A549 (cell line): ENCODE measurements at regions not wholly inside any gene's neighbourhood (a gene's known extent, or its start where the extent isn't known, plus 50 kb on each side); places are given as distances from the start of the nearest gene placed in this dataset.

ENCODE experiments used
- ATAC-seq, 2 experiments: fragments of 200-7000 bp in 1 of 2; fragments of >200 bp in 1 of 2; cut with Nextera tagmentation in 1 of 2; cut with Tn5 transposase in 1 of 2; 3 replicates each; pipeline versions ENCODE4 v1.8.0 to v1.9.1; 2018 to 2020; ENCODE audit warnings: mild to moderate bottlenecking in 1 of 2, moderate library complexity in 1 of 2
- CTCF ChIA-PET: fragments of 300-600 bp; sonication (Branson Sonifier 250); formaldehyde crosslinking; extraction: SDS; loops from one replicate; lab custom pipeline; 2021; ENCODE audit warnings: antibody characterized with exemption, inconsistent platforms; lab: Yijun Ruan, JAX
- POLR2A ChIA-PET: fragments of 350-600 bp; formaldehyde crosslinking; extraction: SDS; loops from one replicate; lab custom pipeline; 2021; ENCODE audit warnings: antibody characterized with exemption, inconsistent platforms; lab: Yijun Ruan, JAX
- DNase-seq, 2 experiments: peaks; one replicate each; pipeline versions ENCODE4 v3.0.0 to v3.0.0-alpha.2; 2011 to 2016; ENCODE audit warnings: low read depth in 1 of 2, low spot score in 1 of 2
- FAIRE-seq: peaks from 2 replicates; lab custom pipeline; 2011; peaks lifted over from hg19 to GRCh38; lab: Jason Lieb, UNC
- H3K27ac ChIP-seq, 2 experiments: fragments of >200 bp; sonication (Bioruptor Twin); formaldehyde crosslinking; 3 replicates each; pipeline ENCODE4 v1.5.1; 2016 to 2017
- H3K4me1 ChIP-seq: fragments of >200 bp; sonication (Bioruptor Twin); formaldehyde crosslinking; 3 replicates; pipeline ENCODE4 v1.6.1; 2016
- H3K4me2 ChIP-seq: fragments of >200 bp; sonication (Bioruptor Twin); formaldehyde crosslinking; 3 replicates; pipeline ENCODE4 v1.6.1; 2016
- H3K4me3 ChIP-seq: fragments of >200 bp; sonication (Bioruptor Twin); formaldehyde crosslinking; 3 replicates; pipeline ENCODE4 v1.5.1; 2016
- H3K9me3 ChIP-seq: fragments of >200 bp; sonication (Bioruptor Twin); formaldehyde crosslinking; 3 replicates; pipeline ENCODE4 v1.6.1; 2016
- BHLHE40 ChIP-seq: IDR thresholded peaks from 2 replicates; pipeline ENCODE4 v1.6.1; 2012; ENCODE audit warnings: low read depth, low read length, inconsistent platforms
- EHMT2 ChIP-seq: fragments of 200-600 bp; sonication (generic); IDR thresholded peaks from 2 replicates; pipeline ENCODE4 v1.6.1; 2016; ENCODE audit warnings: antibody characterized with exemption, low read depth, mild to moderate bottlenecking, moderate library complexity
- EP300 ChIP-seq, 2 experiments: fragments of >200 bp; sonication (Bioruptor Twin); formaldehyde crosslinking; IDR thresholded peaks; 2 replicates in 1 of 2; 3 replicates in 1 of 2; pipeline ENCODE4 v1.6.1; 2016 to 2017
- ESRRA ChIP-seq: fragments of 150-350 bp; IDR thresholded peaks from 2 replicates; pipeline ENCODE4 v1.6.1; 2014; ENCODE audit warnings: mild to moderate bottlenecking, low read length, borderline replicate concordance
- FOXS1 ChIP-seq: fragments of 250-450 bp; sonication (Bioruptor Pico); IDR thresholded peaks from 2 replicates; pipeline ENCODE4 v1.5.0; 2020; ENCODE audit warnings: mild to moderate bottlenecking, moderate library complexity
- HEYL ChIP-seq: fragments of 250-450 bp; sonication (Bioruptor Pico); IDR thresholded peaks from 2 replicates; pipeline ENCODE4 v1.8.0; 2021; ENCODE audit warnings: mild to moderate bottlenecking, moderate library complexity
- HOXB5 ChIP-seq: fragments of 250-450 bp; sonication (Bioruptor Pico); IDR thresholded peaks from 2 replicates; pipeline ENCODE4 v1.5.0; 2020; ENCODE audit warnings: mild to moderate bottlenecking, moderate library complexity
- JUNB ChIP-seq: fragments of >200 bp; sonication (Bioruptor Twin); formaldehyde crosslinking; IDR thresholded peaks from 2 replicates; pipeline ENCODE4 v1.6.1; 2016
- MAFK ChIP-seq: fragments of 450-650 bp; IDR thresholded peaks from 2 replicates; pipeline ENCODE4 v1.6.1; 2014; ENCODE audit not compliant: partially characterized antibody
- MYC ChIP-seq: IDR thresholded peaks from 2 replicates; pipeline ENCODE4 v1.6.1; 2012; ENCODE audit warnings: mild to moderate bottlenecking, inconsistent platforms, low read length, improper control_type of control experiment, borderline replicate concordance
- NPAS2 ChIP-seq: fragments of 250-450 bp; sonication (Bioruptor Pico); IDR thresholded peaks from 2 replicates; pipeline ENCODE4 v1.8.0; 2022; ENCODE audit warnings: mild to moderate bottlenecking, moderate library complexity, borderline replicate concordance
- NR3C1 ChIP-seq: fragments of >200 bp; sonication (Bioruptor Twin); formaldehyde crosslinking; IDR thresholded peaks from 3 replicates; pipeline ENCODE4 v1.6.1; 2017
- RAD21 ChIP-seq, 2 experiments: fragments of >200 bp in 1 of 2; sonication (Bioruptor Twin) in 1 of 2; formaldehyde crosslinking in 1 of 2; IDR thresholded peaks in 1 of 2; conservative IDR thresholded peaks in 1 of 2; 2 replicates in 1 of 2; 3 replicates in 1 of 2; pipeline ENCODE4 v1.6.1; 2012 to 2018; ENCODE audit warnings: inconsistent platforms in 1 of 2
- RNF2 ChIP-seq: fragments of 200-600 bp; sonication (generic); IDR thresholded peaks from 2 replicates; pipeline ENCODE4 v1.6.1; 2016; ENCODE audit warnings: low read depth, mild to moderate bottlenecking, antibody characterized with exemption, moderate library complexity, borderline replicate concordance
- TFCP2L1 ChIP-seq: fragments of 250-450 bp; sonication (Bioruptor Pico); IDR thresholded peaks from 2 replicates; pipeline ENCODE4 v1.5.0; 2021; ENCODE audit warnings: mild to moderate bottlenecking
- ZC3H11A ChIP-seq: fragments of 450-650 bp; IDR thresholded peaks from 2 replicates; pipeline ENCODE4 v1.6.1; 2014; ENCODE audit warnings: antibody characterized with exemption, mild to moderate bottlenecking
- WGBS: methylation state at CpG from one replicate; pipeline ENCODE4 v1.1.6; 2017; ENCODE audit errors: missing lambda C conversion rate; 5-methylcytosine and 5-hydroxymethylcytosine counted together
- TF ChIP-seq, protein P1 (sequence below): IDR thresholded peaks from 2 replicates; pipeline ENCODE4 v1.6.1; 2012
- TF ChIP-seq, protein P2 (sequence below): fragments of 250-450 bp; sonication (Bioruptor Pico); IDR thresholded peaks from 2 replicates; pipeline ENCODE4 v1.5.0; 2021; ENCODE audit warnings: mild to moderate bottlenecking, moderate library complexity, borderline replicate concordance
- TF ChIP-seq, protein P3 (sequence below): fragments of >200 bp; sonication (Bioruptor Twin); formaldehyde crosslinking; IDR thresholded peaks from 3 replicates; pipeline ENCODE4 v1.6.1; 2016
- TF ChIP-seq, protein P4 (sequence below): IDR thresholded peaks from 2 replicates; pipeline ENCODE4 v1.6.1; 2012; ENCODE audit warnings: low read depth, borderline replicate concordance
- TF ChIP-seq, protein P5 (sequence below): fragments of >200 bp; sonication (Bioruptor Twin); formaldehyde crosslinking; IDR thresholded peaks from 3 replicates; pipeline ENCODE4 v1.5.1; 2016

DNA sequence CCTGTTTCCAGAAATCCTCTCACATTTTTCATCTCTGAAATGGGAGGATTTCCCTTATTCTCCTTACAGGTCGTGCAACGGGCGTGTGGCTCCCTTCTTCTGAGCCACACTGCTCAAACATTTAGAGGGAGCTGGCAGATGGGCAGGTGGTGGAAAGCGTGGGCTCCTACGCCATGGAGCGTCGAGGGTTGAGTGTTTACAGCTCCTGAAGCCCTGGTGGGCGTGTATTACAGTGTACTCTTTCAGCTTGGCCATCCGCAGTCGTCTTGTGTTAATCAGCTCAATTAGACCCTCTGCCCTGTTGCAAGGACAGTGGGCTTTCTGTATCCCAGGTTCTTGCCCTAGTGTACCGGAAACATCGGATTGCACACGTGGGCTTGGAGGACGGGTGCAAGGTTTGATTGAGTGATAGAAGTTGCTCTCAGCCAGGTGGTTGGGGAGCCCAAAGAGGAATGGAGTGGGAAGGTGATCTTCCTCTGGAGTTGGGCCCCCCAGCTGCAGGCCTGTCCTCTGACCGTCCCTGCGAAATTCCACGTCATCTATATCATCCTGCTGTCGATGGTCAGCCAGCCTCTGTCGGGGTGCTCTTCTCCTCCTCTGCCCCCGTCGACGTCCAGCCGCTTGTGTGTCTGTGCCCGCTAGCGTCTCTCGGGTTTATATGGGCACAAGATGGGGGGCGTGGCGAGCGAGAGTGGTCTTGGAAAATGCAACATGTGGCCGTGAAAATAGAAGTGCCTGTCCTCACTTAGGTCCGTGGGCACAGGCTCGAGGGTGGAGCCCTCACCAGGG lies 120.3 kb upstream of the DSEL start:
- TF ChIP-seq EHMT2, result no peak
- TF ChIP-seq, protein P1, sequence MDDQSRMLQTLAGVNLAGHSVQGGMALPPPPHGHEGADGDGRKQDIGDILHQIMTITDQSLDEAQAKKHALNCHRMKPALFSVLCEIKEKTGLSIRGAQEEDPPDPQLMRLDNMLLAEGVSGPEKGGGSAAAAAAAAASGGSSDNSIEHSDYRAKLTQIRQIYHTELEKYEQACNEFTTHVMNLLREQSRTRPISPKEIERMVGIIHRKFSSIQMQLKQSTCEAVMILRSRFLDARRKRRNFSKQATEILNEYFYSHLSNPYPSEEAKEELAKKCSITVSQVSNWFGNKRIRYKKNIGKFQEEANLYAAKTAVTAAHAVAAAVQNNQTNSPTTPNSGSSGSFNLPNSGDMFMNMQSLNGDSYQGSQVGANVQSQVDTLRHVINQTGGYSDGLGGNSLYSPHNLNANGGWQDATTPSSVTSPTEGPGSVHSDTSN, result no peak
- TF ChIP-seq BHLHE40, result no peak
- TF ChIP-seq, protein P2, sequence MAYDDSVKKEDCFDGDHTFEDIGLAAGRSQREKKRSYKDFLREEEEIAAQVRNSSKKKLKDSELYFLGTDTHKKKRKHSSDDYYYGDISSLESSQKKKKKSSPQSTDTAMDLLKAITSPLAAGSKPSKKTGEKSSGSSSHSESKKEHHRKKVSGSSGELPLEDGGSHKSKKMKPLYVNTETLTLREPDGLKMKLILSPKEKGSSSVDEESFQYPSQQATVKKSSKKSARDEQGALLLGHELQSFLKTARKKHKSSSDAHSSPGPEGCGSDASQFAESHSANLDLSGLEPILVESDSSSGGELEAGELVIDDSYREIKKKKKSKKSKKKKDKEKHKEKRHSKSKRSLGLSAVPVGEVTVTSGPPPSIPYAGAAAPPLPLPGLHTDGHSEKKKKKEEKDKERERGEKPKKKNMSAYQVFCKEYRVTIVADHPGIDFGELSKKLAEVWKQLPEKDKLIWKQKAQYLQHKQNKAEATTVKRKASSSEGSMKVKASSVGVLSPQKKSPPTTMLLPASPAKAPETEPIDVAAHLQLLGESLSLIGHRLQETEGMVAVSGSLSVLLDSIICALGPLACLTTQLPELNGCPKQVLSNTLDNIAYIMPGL (CRISPR knock-in tag), result no peak
- TF ChIP-seq RNF2, result no peak
- TF ChIP-seq EP300 (IDR thresholded peaks at IDR 0.05), result no peak
- FAIRE-seq, result no peak
- CTCF ChIA-PET, result no interaction called here
- Histone ChIP-seq H3K27ac (no peak overlapping the region), H3K4me1 (no peaks in the 10 kb centered on the region), H3K4me3 (no peak overlapping the region), H3K9me3 (no peaks in the 10 kb centered on the region), H3K4me2 (no peak overlapping the region)
- 37% methylated on average over 28 of the region's 32 CpGs for WGBS
- DNase-seq, result no peak
- ATAC-seq, result no peak
- POLR2A ChIA-PET, result no interaction called here

DNA sequence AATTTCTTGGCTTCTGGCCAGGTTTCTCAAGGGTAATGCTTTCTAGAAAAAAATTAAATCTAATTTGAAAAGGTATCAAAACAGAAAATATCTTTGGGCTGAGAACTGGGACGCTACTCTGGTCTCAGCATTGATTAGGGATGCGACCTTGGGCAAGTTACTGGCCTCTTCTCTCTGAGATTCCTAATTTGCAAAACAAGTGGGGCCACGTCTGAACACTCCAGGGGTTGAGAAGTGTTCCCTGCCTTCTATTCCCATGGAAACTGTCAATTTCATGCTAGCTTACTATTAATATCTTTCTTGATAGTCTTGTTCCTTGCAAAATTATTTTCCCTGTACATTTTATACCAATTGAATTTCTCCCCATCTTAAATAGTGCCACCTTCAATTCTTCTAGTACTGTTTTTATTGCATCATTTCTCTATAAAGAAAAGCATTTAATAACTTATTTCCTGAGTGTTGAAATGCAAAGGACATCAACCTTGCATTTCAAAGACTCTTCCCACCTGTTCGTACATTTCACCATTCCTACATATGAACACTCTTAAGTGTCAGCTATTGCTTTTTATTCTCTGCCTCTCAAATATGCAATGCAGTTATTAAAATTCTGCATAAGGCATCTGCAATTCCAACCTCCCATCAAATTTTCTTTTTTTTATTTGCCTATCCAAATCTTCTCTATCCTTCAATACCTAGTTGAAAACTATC lies 118.3 kb upstream of the DSEL start:
- ChIA-PET CTCF (no interaction called here), POLR2A (no interaction called here)
- WGBS, result 26% methylated on average over 4 of the region's 4 CpGs
- Histone ChIP-seq H3K4me1 (no peaks in the 10 kb centered on the region), H3K4me3 (no peak overlapping the region), H3K9me3 (no peaks in the 10 kb centered on the region), H3K4me2 (no peak overlapping the region), H3K27ac (no peak overlapping the region)
- DNase-seq (no peak), FAIRE-seq (no peak), ATAC-seq (no peak)
- no peak for TF ChIP-seq NPAS2 (CRISPR knock-in tag)
- TF ChIP-seq ESRRA, result no peak
- no peak for TF ChIP-seq MAFK
- TF ChIP-seq MYC, result no peak
- TF ChIP-seq HEYL (CRISPR knock-in tag), result no peak
- TF ChIP-seq JUNB, result no peak
- no peak for TF ChIP-seq HOXB5 (CRISPR knock-in tag)
- no peak for TF ChIP-seq RAD21 (conservative IDR thresholded peaks at IDR 0.05 in 1 of 2, IDR thresholded peaks at IDR 0.05 in 1 of 2)
- TF ChIP-seq, protein P3, sequence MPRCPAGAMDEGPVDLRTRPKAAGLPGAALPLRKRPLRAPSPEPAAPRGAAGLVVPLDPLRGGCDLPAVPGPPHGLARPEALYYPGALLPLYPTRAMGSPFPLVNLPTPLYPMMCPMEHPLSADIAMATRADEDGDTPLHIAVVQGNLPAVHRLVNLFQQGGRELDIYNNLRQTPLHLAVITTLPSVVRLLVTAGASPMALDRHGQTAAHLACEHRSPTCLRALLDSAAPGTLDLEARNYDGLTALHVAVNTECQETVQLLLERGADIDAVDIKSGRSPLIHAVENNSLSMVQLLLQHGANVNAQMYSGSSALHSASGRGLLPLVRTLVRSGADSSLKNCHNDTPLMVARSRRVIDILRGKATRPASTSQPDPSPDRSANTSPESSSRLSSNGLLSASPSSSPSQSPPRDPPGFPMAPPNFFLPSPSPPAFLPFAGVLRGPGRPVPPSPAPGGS, result no peak
- TF ChIP-seq ZC3H11A, result no peak
- no peak for TF ChIP-seq TFCP2L1
- TF ChIP-seq NR3C1, result no peak
- TF ChIP-seq, protein P4, sequence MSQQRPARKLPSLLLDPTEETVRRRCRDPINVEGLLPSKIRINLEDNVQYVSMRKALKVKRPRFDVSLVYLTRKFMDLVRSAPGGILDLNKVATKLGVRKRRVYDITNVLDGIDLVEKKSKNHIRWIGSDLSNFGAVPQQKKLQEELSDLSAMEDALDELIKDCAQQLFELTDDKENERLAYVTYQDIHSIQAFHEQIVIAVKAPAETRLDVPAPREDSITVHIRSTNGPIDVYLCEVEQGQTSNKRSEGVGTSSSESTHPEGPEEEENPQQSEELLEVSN, result no peak
- TF ChIP-seq, protein P2 (CRISPR knock-in tag), result no peak
- TF ChIP-seq, protein P5, sequence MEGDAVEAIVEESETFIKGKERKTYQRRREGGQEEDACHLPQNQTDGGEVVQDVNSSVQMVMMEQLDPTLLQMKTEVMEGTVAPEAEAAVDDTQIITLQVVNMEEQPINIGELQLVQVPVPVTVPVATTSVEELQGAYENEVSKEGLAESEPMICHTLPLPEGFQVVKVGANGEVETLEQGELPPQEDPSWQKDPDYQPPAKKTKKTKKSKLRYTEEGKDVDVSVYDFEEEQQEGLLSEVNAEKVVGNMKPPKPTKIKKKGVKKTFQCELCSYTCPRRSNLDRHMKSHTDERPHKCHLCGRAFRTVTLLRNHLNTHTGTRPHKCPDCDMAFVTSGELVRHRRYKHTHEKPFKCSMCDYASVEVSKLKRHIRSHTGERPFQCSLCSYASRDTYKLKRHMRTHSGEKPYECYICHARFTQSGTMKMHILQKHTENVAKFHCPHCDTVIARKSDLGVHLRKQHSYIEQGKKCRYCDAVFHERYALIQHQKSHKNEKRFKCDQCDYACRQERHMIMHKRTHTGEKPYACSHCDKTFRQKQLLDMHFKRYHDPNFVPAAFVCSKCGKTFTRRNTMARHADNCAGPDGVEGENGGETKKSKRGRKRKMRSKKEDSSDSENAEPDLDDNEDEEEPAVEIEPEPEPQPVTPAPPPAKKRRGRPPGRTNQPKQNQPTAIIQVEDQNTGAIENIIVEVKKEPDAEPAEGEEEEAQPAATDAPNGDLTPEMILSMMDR, result no peak
- TF ChIP-seq FOXS1 (CRISPR knock-in tag), result no peak
